Neural cell (in vitro differentiated cells): ENCODE measurements at regions not wholly inside any gene's neighbourhood (a gene's known extent, or its start where the extent isn't known, plus 50 kb on each side); places are given as distances from the start of the nearest gene placed in this dataset.

Experiments
- H2AFZ ChIP-seq: fragments of 200-600, 300-800 bp; sonication (generic), shearing (Covaris generic); 2 replicates; pipeline ENCODE4 v1.6.0; 2014; ENCODE audit warnings: low read depth, mild to moderate bottlenecking, antibody characterized with exemption, low read length, moderate library complexity
- H3F3A ChIP-seq: fragments of 200-600 bp; shearing (Covaris generic); 2 replicates; pipeline ENCODE4 v1.6.1; 2016; ENCODE audit warnings: mild to moderate bottlenecking, moderate library complexity, mixed read lengths, antibody characterized with exemption, low read length; ENCODE audit not compliant: insufficient read depth, poor library complexity, severe bottlenecking
- H3K27ac ChIP-seq: fragments of 200-600, 300-800 bp; sonication (generic), shearing (Covaris generic); 2 replicates; pipeline ENCODE4 v1.5.1; 2014; ENCODE audit warnings: mild to moderate bottlenecking, low read length, moderate library complexity
- H3K27me3 ChIP-seq: fragments of 300-800, 200-600 bp; sonication (generic), shearing (Covaris generic); 2 replicates; pipeline ENCODE4 v1.6.0; 2014; ENCODE audit warnings: mild to moderate bottlenecking, low read depth, low read length, moderate library complexity; ENCODE audit not compliant: insufficient read depth
- H3K36me3 ChIP-seq: fragments of 300-800, 200-600 bp; sonication (generic), shearing (Covaris generic); 2 replicates; pipeline ENCODE4 v1.5.1; 2014; ENCODE audit warnings: mild to moderate bottlenecking, antibody characterized with exemption, low read length, moderate library complexity; ENCODE audit not compliant: insufficient read depth
- H3K4me2 ChIP-seq: fragments of 300-800, 200-600 bp; sonication (generic), shearing (Covaris generic); 2 replicates; pipeline ENCODE4 v1.6.0; 2014; ENCODE audit warnings: mild to moderate bottlenecking, low read length
- H3K4me3 ChIP-seq: fragments of 300-800, 200-600 bp; sonication (generic), shearing (Covaris generic); 2 replicates; pipeline ENCODE4 v1.5.1; 2014; ENCODE audit warnings: mild to moderate bottlenecking, low read length, moderate library complexity
- H3K79me2 ChIP-seq: fragments of 200-600 bp; shearing (Covaris generic); replicated peaks from 2 replicates; pipeline ENCODE4 v1.6.0; 2014; ENCODE audit warnings: mild to moderate bottlenecking, low read length, moderate library complexity; ENCODE audit not compliant: insufficient read depth
- H3K9ac ChIP-seq: fragments of 300-800, 200-600 bp; sonication (generic), shearing (Covaris generic); 2 replicates; pipeline ENCODE4 v1.6.1; 2016; ENCODE audit warnings: mild to moderate bottlenecking, low read length, mixed read lengths
- H3K9me2 ChIP-seq: fragments of 200-600 bp; shearing (Covaris generic); 2 replicates; pipeline ENCODE4 v1.6.1; 2016; ENCODE audit warnings: mild to moderate bottlenecking, low read length, mixed read lengths; ENCODE audit not compliant: insufficient read depth
- H3K9me3 ChIP-seq: fragments of 200-600, 300-800 bp; sonication (generic), shearing (Covaris generic); 2 replicates; pipeline ENCODE4 v1.6.1; 2016; ENCODE audit warnings: mild to moderate bottlenecking, mixed run types, low read length, moderate library complexity, mixed read lengths
- H4K20me1 ChIP-seq: fragments of 200-600 bp; shearing (Covaris generic); 2 replicates; pipeline ENCODE4 v1.6.1; 2016; ENCODE audit warnings: mild to moderate bottlenecking, mixed run types; ENCODE audit not compliant: insufficient read depth
- CTCF ChIP-seq: fragments of 450-650 bp; IDR thresholded peaks from 2 replicates; pipeline ENCODE4 v1.5.1; 2014; ENCODE audit warnings: antibody characterized with exemption, mild to moderate bottlenecking, moderate library complexity; ENCODE audit not compliant: poor library complexity, severe bottlenecking
- EP300 ChIP-seq: fragments of 450-650 bp; conservative IDR thresholded peaks from 2 replicates; pipeline ENCODE4 v1.6.1; 2014; ENCODE audit warnings: antibody characterized with exemption, mild to moderate bottlenecking, moderate library complexity; ENCODE audit not compliant: poor library complexity, severe bottlenecking
- EZH2 ChIP-seq: fragments of 200-600, 300-800 bp; shearing (Covaris generic), sonication (generic); IDR thresholded peaks from 2 replicates; pipeline ENCODE4 v1.6.1; 2014; ENCODE audit warnings: antibody characterized with exemption, low read length, borderline replicate concordance, mild to moderate bottlenecking; ENCODE audit not compliant: insufficient read depth, poor library complexity, severe bottlenecking
- MXI1 ChIP-seq: fragments of 450-650 bp; conservative IDR thresholded peaks from 2 replicates; pipeline ENCODE4 v1.6.1; 2014; ENCODE audit warnings: antibody characterized with exemption, mild to moderate bottlenecking; ENCODE audit not compliant: poor library complexity, severe bottlenecking
- POLR2AphosphoS5 ChIP-seq: IDR thresholded peaks from 2 replicates; pipeline ENCODE4 v1.6.1; 2012
- RAD21 ChIP-seq: fragments of 450-650 bp; conservative IDR thresholded peaks from 2 replicates; pipeline ENCODE4 v1.6.1; 2014; ENCODE audit warnings: antibody characterized with exemption, mild to moderate bottlenecking, moderate library complexity
- REST ChIP-seq: IDR thresholded peaks from 2 replicates; pipeline ENCODE4 v1.6.1; 2012; ENCODE audit warnings: borderline replicate concordance
- SMC3 ChIP-seq: fragments of 450-650 bp; conservative IDR thresholded peaks from 2 replicates; pipeline ENCODE4 v1.6.1; 2014; ENCODE audit warnings: antibody characterized with exemption, mild to moderate bottlenecking, moderate library complexity; ENCODE audit not compliant: poor library complexity
- TAF1 ChIP-seq: IDR thresholded peaks from 2 replicates; pipeline ENCODE4 v1.6.1; 2012; ENCODE audit warnings: low read depth

GRCh38 chr9:26460624-26461023 lies 432.0 kb downstream of the CAAP1 start:
- H3K27me3 ChIP-seq = no peaks in the 10 kb centered on the region
- H2AFZ ChIP-seq = no peak overlapping the region
- no peak overlapping the region for H3K9ac ChIP-seq
- TF ChIP-seq EP300 (no peak), CTCF (no peak), MXI1 (no peak), SMC3 (no peak), EZH2 (no peak), REST (no peak), RAD21 (no peak), TAF1 (no peak), POLR2AphosphoS5 (no peak)
- H3K9me2 ChIP-seq = no peaks in the 10 kb centered on the region
- no peaks in the 10 kb centered on the region for H3K9me3 ChIP-seq
- no peaks in the 10 kb centered on the region for H4K20me1 ChIP-seq
- no peaks in the 10 kb centered on the region for H3K79me2 ChIP-seq
- H3K4me2 ChIP-seq = no peak overlapping the region
- no peaks in the 10 kb centered on the region for H3F3A ChIP-seq
- H3K27ac ChIP-seq = no peak overlapping the region
- H3K36me3 ChIP-seq = no peaks in the 10 kb centered on the region
- H3K4me3 ChIP-seq = no peak overlapping the region

- Histone ChIP-seq H3K36me3 (no peaks in the 10 kb centered on the region), H3K4me3 (no peak overlapping the region), H3K27me3 (no peaks in the 10 kb centered on the region), H3K27ac (no peak overlapping the region), H2AFZ (no peak overlapping the region), H3K4me2 (no peak overlapping the region), H4K20me1 (no peaks in the 10 kb centered on the region), H3F3A (no peaks in the 10 kb centered on the region), H3K9ac (no peak overlapping the region), H3K79me2 (no peaks in the 10 kb centered on the region), H3K9me3 (no peaks in the 10 kb centered on the region), H3K9me2 (no peaks in the 10 kb centered on the region)
- TF ChIP-seq EP300 (peak; percentile 96), SMC3 (no peak), EZH2 (no peak), POLR2AphosphoS5 (peak; percentile 87), REST (no peak), RAD21 (no peak), TAF1 (no peak), CTCF (no peak), MXI1 (no peak)
Measured at GRCh38 chr9:26459959-26460358, 432.6 kb downstream of the CAAP1 start.
